ENCODE measurements at regions not wholly inside any gene's neighbourhood (a gene's known extent, or its start where the extent isn't known, plus 50 kb on each side); places are given as distances from the start of the nearest gene placed in this dataset.

DNA sequence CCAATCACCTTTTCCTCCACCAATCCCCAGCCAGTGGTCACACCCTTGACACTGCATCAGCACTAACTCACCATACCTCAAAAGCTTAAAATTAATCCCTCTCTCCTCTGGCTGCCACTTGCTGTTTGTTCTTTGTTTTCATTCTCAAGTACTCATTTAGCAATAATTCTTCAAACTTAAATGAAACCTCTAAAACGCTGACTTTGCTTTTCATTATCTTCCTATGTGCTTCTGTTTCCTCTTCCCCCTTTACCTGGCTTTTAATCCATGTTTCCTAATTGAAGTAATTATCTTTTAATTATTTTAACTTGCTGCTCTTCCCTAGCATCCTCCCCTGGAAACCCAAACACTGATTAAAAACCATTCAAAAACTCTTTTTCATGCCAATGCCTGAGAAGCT is 348.9 kb upstream of the MEOX2 start:
- TF ChIP-seq, protein P1, sequence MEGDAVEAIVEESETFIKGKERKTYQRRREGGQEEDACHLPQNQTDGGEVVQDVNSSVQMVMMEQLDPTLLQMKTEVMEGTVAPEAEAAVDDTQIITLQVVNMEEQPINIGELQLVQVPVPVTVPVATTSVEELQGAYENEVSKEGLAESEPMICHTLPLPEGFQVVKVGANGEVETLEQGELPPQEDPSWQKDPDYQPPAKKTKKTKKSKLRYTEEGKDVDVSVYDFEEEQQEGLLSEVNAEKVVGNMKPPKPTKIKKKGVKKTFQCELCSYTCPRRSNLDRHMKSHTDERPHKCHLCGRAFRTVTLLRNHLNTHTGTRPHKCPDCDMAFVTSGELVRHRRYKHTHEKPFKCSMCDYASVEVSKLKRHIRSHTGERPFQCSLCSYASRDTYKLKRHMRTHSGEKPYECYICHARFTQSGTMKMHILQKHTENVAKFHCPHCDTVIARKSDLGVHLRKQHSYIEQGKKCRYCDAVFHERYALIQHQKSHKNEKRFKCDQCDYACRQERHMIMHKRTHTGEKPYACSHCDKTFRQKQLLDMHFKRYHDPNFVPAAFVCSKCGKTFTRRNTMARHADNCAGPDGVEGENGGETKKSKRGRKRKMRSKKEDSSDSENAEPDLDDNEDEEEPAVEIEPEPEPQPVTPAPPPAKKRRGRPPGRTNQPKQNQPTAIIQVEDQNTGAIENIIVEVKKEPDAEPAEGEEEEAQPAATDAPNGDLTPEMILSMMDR (IDR thresholded peaks at IDR 0.05; ENCODE audit: low read length) = no peak
- TF ChIP-seq EZH2phosphoT487 (IDR thresholded peaks at IDR 0.05; ENCODE audit: low read length) = no peak

Measured in MM.1S (cell line).